ENCODE measurements at regions not wholly inside any gene's neighbourhood (a gene's known extent, or its start where the extent isn't known, plus 50 kb on each side); places are given as distances from the start of the nearest gene placed in this dataset.
"Not testable (repeated sequence)": the region's sequence is repeated elsewhere in the genome, so short reads cannot be mapped to it uniquely, and the experiment has no call there.

- DNase-seq (ENCODE audit: extremely low read depth in 1 of 2, low read depth in 1 of 2), result no peak
These were observed 213.3 kb upstream of the IGFBP3 start for GRCh38 chr7:46134385-46134784.

- no peak for DNase-seq (ENCODE audit: extremely low read depth in 1 of 2, low read depth in 1 of 2)
These were observed 212.7 kb upstream of the IGFBP3 start for GRCh38 chr7:46133751-46134150.

- DNase-seq (ENCODE audit: extremely low read depth in 1 of 2, low read depth in 1 of 2), result no peak
These were observed 212.0 kb upstream of the IGFBP3 start for GRCh38 chr7:46133072-46133471.

GRCh38 chr7:46131916-46132795, 211.1 kb upstream of the IGFBP3 start:
- DNase-seq (ENCODE audit: extremely low read depth in 1 of 2, low read depth in 1 of 2), result no peak

- no peak for DNase-seq (ENCODE audit: extremely low read depth in 1 of 2, low read depth in 1 of 2)
These were observed 208.8 kb upstream of the IGFBP3 start for GRCh38 chr7:46129831-46130230.

- no peak for DNase-seq (ENCODE audit: extremely low read depth in 1 of 2, low read depth in 1 of 2)
These were observed 206.7 kb upstream of the IGFBP3 start for GRCh38 chr7:46127814-46128213.

GRCh38 chr7:46126675-46127300, 205.7 kb upstream of the IGFBP3 start:
- DNase-seq (ENCODE audit: extremely low read depth in 1 of 2, low read depth in 1 of 2), result no peak

GRCh38 chr7:46123756-46124343, 202.8 kb upstream of the IGFBP3 start:
- no peak for DNase-seq (ENCODE audit: extremely low read depth in 1 of 2, low read depth in 1 of 2)

- DNase-seq (ENCODE audit: extremely low read depth in 1 of 2, low read depth in 1 of 2), result no peak
These were observed 194.3 kb upstream of the IGFBP3 start for GRCh38 chr7:46115410-46115809.

GRCh38 chr7:46109437-46109836, 188.4 kb upstream of the IGFBP3 start:
- DNase-seq (ENCODE audit: extremely low read depth in 1 of 2, low read depth in 1 of 2), result no peak

GRCh38 chr7:46108272-46108671, 187.2 kb upstream of the IGFBP3 start:
- DNase-seq (ENCODE audit: extremely low read depth in 1 of 2, low read depth in 1 of 2), result no peak

- no peak for DNase-seq (ENCODE audit: extremely low read depth in 1 of 2, low read depth in 1 of 2)
These were observed 186.6 kb upstream of the IGFBP3 start for GRCh38 chr7:46107610-46108217.

GRCh38 chr7:46100521-46100920, 179.4 kb upstream of the IGFBP3 start:
- no peak for DNase-seq (ENCODE audit: extremely low read depth in 1 of 2, low read depth in 1 of 2)

GRCh38 chr7:46099076-46099475, 178.0 kb upstream of the IGFBP3 start:
- DNase-seq (ENCODE audit: extremely low read depth in 1 of 2, low read depth in 1 of 2), result no peak

- no peak for DNase-seq (ENCODE audit: extremely low read depth in 1 of 2, low read depth in 1 of 2)
These were observed 170.0 kb upstream of the IGFBP3 start for GRCh38 chr7:46091071-46091470.

GRCh38 chr7:46089281-46089680, 168.2 kb upstream of the IGFBP3 start:
- DNase-seq (ENCODE audit: extremely low read depth in 1 of 2, low read depth in 1 of 2), result no peak

- DNase-seq (ENCODE audit: extremely low read depth in 1 of 2, low read depth in 1 of 2), result not testable (repeated sequence)
These were observed 167.4 kb upstream of the IGFBP3 start for GRCh38 chr7:46088486-46088885.

- no peak for DNase-seq (ENCODE audit: extremely low read depth in 1 of 2, low read depth in 1 of 2)
These were observed 159.6 kb upstream of the IGFBP3 start for GRCh38 chr7:46080595-46081159.

- no peak for DNase-seq (ENCODE audit: extremely low read depth in 1 of 2, low read depth in 1 of 2)
These were observed 158.3 kb upstream of the IGFBP3 start for GRCh38 chr7:46079421-46079820.

- no peak for DNase-seq (ENCODE audit: extremely low read depth in 1 of 2, low read depth in 1 of 2)
These were observed 155.5 kb upstream of the IGFBP3 start for GRCh38 chr7:46076527-46076926.

- DNase-seq (ENCODE audit: extremely low read depth in 1 of 2, low read depth in 1 of 2), result no peak
These were observed 151.7 kb upstream of the IGFBP3 start for GRCh38 chr7:46072722-46073121.
